ENCODE measurements at regions not wholly inside any gene's neighbourhood (a gene's known extent, or its start where the extent isn't known, plus 50 kb on each side); places are given as distances from the start of the nearest gene placed in this dataset.

GRCh38 chr13:76017861-76018556, 381.9 kb downstream of the LMO7 start:
- TF ChIP-seq ZBTB33 (IDR thresholded peaks at IDR 0.05): no peak
- no peak for TF ChIP-seq EGR1 (IDR thresholded peaks at IDR 0.05; ENCODE audit: low read depth in 2 of 2)
- TF ChIP-seq TAF1 (conservative IDR thresholded peaks at IDR 0.05): no peak
- no peak for TF ChIP-seq NR2F2 (IDR thresholded peaks at IDR 0.05)
- no peak for TF ChIP-seq ATF3 (IDR thresholded peaks at IDR 0.05)
- TF ChIP-seq, protein P1, sequence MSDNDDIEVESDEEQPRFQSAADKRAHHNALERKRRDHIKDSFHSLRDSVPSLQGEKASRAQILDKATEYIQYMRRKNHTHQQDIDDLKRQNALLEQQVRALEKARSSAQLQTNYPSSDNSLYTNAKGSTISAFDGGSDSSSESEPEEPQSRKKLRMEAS (IDR thresholded peaks at IDR 0.05): no peak
- TF ChIP-seq FOXA1 (IDR thresholded peaks at IDR 0.05): no peak
- TF ChIP-seq SP1 (IDR thresholded peaks at IDR 0.05): no peak
- TF ChIP-seq RXRA (IDR thresholded peaks at IDR 0.05): no peak
- no peak for TF ChIP-seq REST (IDR thresholded peaks at IDR 0.05)
- TF ChIP-seq YY1 (IDR thresholded peaks at IDR 0.05): no peak
- no peak overlapping the region for H3K4me3 ChIP-seq (ENCODE audit: low read depth in 1 of 3, low read length in 3 of 3)
- H3K27ac ChIP-seq (ENCODE audit: low read depth in 1 of 2, low read length in 2 of 2): no peak overlapping the region
- WGBS: 84% methylated on average over 5 of the region's 5 CpGs
- no peak for DNase-seq (ENCODE audit: low spot score)
- H3K9me3 ChIP-seq (ENCODE audit: control insufficient read depth in 4 of 4, low read length in 3 of 4): no peaks in the 10 kb centered on the region
- H3K27me3 ChIP-seq (ENCODE audit: control insufficient read depth in 4 of 4, insufficient read depth in 4 of 4, low read length in 3 of 4): peaks cover 0 to 3% (median 0%) of the 10 kb centered on the region in 4 donors
- H3K9ac ChIP-seq (ENCODE audit: low read depth in 1 of 2, low read length in 2 of 2): no peak overlapping the region
- no peaks in the 10 kb centered on the region for H3K36me3 ChIP-seq (ENCODE audit: control insufficient read depth in 4 of 4, insufficient read depth in 3 of 4, low read depth in 1 of 4, low read length in 3 of 4)
- H3K4me1 ChIP-seq (ENCODE audit: control insufficient read depth in 4 of 4, insufficient read depth in 4 of 4, low read length in 3 of 4): peaks cover 0 to 2% (median 0%) of the 10 kb centered on the region in 4 donors

GRCh38 chr13:76016799-76017400, 380.8 kb downstream of the LMO7 start:
- DNase-seq (ENCODE audit: low spot score): peak; percentile 41
- Histone ChIP-seq H3K9ac (ENCODE audit: low read depth in 1 of 2, low read length in 2 of 2) (no peak overlapping the region), H3K4me1 (ENCODE audit: control insufficient read depth in 4 of 4, insufficient read depth in 4 of 4, low read length in 3 of 4) (peaks cover 0 to 2% (median 0%) of the 10 kb centered on the region in 4 donors), H3K27me3 (ENCODE audit: control insufficient read depth in 4 of 4, insufficient read depth in 4 of 4, low read length in 3 of 4) (peaks cover 0 to 3% (median 0%) of the 10 kb centered on the region in 4 donors), H3K9me3 (ENCODE audit: control insufficient read depth in 4 of 4, low read length in 3 of 4) (no peaks in the 10 kb centered on the region), H3K27ac (ENCODE audit: low read depth in 1 of 2, low read length in 2 of 2) (no peak overlapping the region), H3K36me3 (ENCODE audit: control insufficient read depth in 4 of 4, insufficient read depth in 3 of 4, low read depth in 1 of 4, low read length in 3 of 4) (no peaks in the 10 kb centered on the region), H3K4me3 (ENCODE audit: low read depth in 1 of 3, low read length in 3 of 3) (no peak overlapping the region)
- WGBS: 84% methylated on average over 3 of the region's 3 CpGs
- peak; percentile 49 to 65 for TF ChIP-seq RAD21 (IDR thresholded peaks at IDR 0.05)
- TF ChIP-seq, protein P2, sequence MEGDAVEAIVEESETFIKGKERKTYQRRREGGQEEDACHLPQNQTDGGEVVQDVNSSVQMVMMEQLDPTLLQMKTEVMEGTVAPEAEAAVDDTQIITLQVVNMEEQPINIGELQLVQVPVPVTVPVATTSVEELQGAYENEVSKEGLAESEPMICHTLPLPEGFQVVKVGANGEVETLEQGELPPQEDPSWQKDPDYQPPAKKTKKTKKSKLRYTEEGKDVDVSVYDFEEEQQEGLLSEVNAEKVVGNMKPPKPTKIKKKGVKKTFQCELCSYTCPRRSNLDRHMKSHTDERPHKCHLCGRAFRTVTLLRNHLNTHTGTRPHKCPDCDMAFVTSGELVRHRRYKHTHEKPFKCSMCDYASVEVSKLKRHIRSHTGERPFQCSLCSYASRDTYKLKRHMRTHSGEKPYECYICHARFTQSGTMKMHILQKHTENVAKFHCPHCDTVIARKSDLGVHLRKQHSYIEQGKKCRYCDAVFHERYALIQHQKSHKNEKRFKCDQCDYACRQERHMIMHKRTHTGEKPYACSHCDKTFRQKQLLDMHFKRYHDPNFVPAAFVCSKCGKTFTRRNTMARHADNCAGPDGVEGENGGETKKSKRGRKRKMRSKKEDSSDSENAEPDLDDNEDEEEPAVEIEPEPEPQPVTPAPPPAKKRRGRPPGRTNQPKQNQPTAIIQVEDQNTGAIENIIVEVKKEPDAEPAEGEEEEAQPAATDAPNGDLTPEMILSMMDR (IDR thresholded peaks at IDR 0.05; ENCODE audit: low read depth, low read length, missing input control): peak; percentile 44
- TF ChIP-seq SP1 (IDR thresholded peaks at IDR 0.05): no peak
- no peak for TF ChIP-seq YY1 (IDR thresholded peaks at IDR 0.05)
- TF ChIP-seq HNF4A (conservative IDR thresholded peaks at IDR 0.05): no peak
- no peak for TF ChIP-seq EGR1 (IDR thresholded peaks at IDR 0.05; ENCODE audit: low read depth in 2 of 2)
- TF ChIP-seq FOXA2 (IDR thresholded peaks at IDR 0.05): no peak
- TF ChIP-seq RXRA (IDR thresholded peaks at IDR 0.05): no peak

Measured in liver (tissue), 8 donors.